Mesothelial cell of epicardium (in vitro differentiated cells): ENCODE measurements at regions not wholly inside any gene's neighbourhood (a gene's known extent, or its start where the extent isn't known, plus 50 kb on each side); places are given as distances from the start of the nearest gene placed in this dataset.
"Not testable (repeated sequence)": the region's sequence is repeated elsewhere in the genome, so short reads cannot be mapped to it uniquely, and the experiment has no call there.

Experiments
- DNase-seq, 2 experiments: peaks; one replicate each; pipeline ENCODE4 v3.0.0; 2021; ENCODE audit warnings: low spot score in 2 of 2; ENCODE audit not compliant: unreplicated experiment in 2 of 2
- H3K27ac Mint-ChIP-seq: 2 replicates; pipeline ENCODE4 v1.8.0; 2021; ENCODE audit warnings: mixed read lengths
- H3K27me3 Mint-ChIP-seq: 2 replicates; pipeline ENCODE4 v1.8.0; 2021; ENCODE audit warnings: low read depth, mixed read lengths
- H3K36me3 Mint-ChIP-seq: 2 replicates; pipeline ENCODE4 v1.8.0; 2021; ENCODE audit warnings: mixed read lengths
- H3K4me1 Mint-ChIP-seq: 2 replicates; pipeline ENCODE4 v1.8.0; 2021; ENCODE audit warnings: mixed read lengths
- H3K4me3 Mint-ChIP-seq: 2 replicates; pipeline ENCODE4 v1.8.0; 2021; ENCODE audit warnings: mild to moderate bottlenecking, moderate library complexity, mixed read lengths
- H3K9me3 Mint-ChIP-seq: 2 replicates; pipeline ENCODE4 v1.8.0; 2021; ENCODE audit warnings: mixed read lengths
- CTCF ChIP-seq: fragments of 200-600 bp; sonication (generic); IDR thresholded peaks from one replicate; pipeline ENCODE4 v1.5.0; 2021; ENCODE audit warnings: antibody characterized with exemption; ENCODE audit not compliant: unreplicated experiment

GRCh38 chrX:114221445-114221844, 362.4 kb upstream of the HTR2C start:
- no peak for DNase-seq
- no peak overlapping the region for H3K4me3 Mint-ChIP-seq
- H3K27ac Mint-ChIP-seq: no peak overlapping the region
- H3K36me3 Mint-ChIP-seq: no peaks in the 10 kb centered on the region
- H3K9me3 Mint-ChIP-seq: no peaks in the 10 kb centered on the region
- no peaks in the 10 kb centered on the region for H3K27me3 Mint-ChIP-seq
- H3K4me1 Mint-ChIP-seq: no peaks in the 10 kb centered on the region
- no peak for TF ChIP-seq CTCF

- DNase-seq: no peak
- no peaks in the 10 kb centered on the region for H3K36me3 Mint-ChIP-seq
- H3K4me3 Mint-ChIP-seq: no peak overlapping the region
- no peaks in the 10 kb centered on the region for H3K4me1 Mint-ChIP-seq
- H3K9me3 Mint-ChIP-seq: peaks cover 8% of the 10 kb centered on the region
- no peaks in the 10 kb centered on the region for H3K27me3 Mint-ChIP-seq
- H3K27ac Mint-ChIP-seq: no peak overlapping the region
- no peak for TF ChIP-seq CTCF
Observed at GRCh38 chrX:114210879-114211278, 373.0 kb upstream of the HTR2C start.

GRCh38 chrX:114201622-114202021, 382.3 kb upstream of the HTR2C start:
- no peak overlapping the region for H3K4me3 Mint-ChIP-seq
- no peaks in the 10 kb centered on the region for H3K27me3 Mint-ChIP-seq
- H3K36me3 Mint-ChIP-seq: no peaks in the 10 kb centered on the region
- peaks cover 3% of the 10 kb centered on the region for H3K9me3 Mint-ChIP-seq
- H3K4me1 Mint-ChIP-seq: no peaks in the 10 kb centered on the region
- DNase-seq: no peak
- TF ChIP-seq CTCF: no peak
- H3K27ac Mint-ChIP-seq: no peak overlapping the region

- DNase-seq: no peak
- H3K9me3 Mint-ChIP-seq: peaks cover 20% of the 10 kb centered on the region
- H3K27me3 Mint-ChIP-seq: no peaks in the 10 kb centered on the region
- no peak for TF ChIP-seq CTCF
- H3K27ac Mint-ChIP-seq: no peak overlapping the region
- H3K4me3 Mint-ChIP-seq: no peak overlapping the region
- H3K36me3 Mint-ChIP-seq: peaks cover 4% of the 10 kb centered on the region
- peaks cover 11% of the 10 kb centered on the region for H3K4me1 Mint-ChIP-seq
Observed at GRCh38 chrX:114181195-114181594, 402.7 kb upstream of the HTR2C start.

GRCh38 chrX:114178126-114178525, 405.8 kb upstream of the HTR2C start:
- H3K4me3 Mint-ChIP-seq: no peak overlapping the region
- H3K9me3 Mint-ChIP-seq: no peaks in the 10 kb centered on the region
- no peaks in the 10 kb centered on the region for H3K27me3 Mint-ChIP-seq
- DNase-seq: no peak
- H3K36me3 Mint-ChIP-seq: no peaks in the 10 kb centered on the region
- H3K4me1 Mint-ChIP-seq: peaks cover 11% of the 10 kb centered on the region
- H3K27ac Mint-ChIP-seq: no peak overlapping the region
- no peak for TF ChIP-seq CTCF

GRCh38 chrX:114167276-114167675, 416.6 kb upstream of the HTR2C start:
- not testable (repeated sequence) for H3K27me3 Mint-ChIP-seq, H3K27ac Mint-ChIP-seq, DNase-seq, H3K4me3 Mint-ChIP-seq, H3K36me3 Mint-ChIP-seq, H3K4me1 Mint-ChIP-seq
- H3K9me3 Mint-ChIP-seq: peaks cover 27% of the 10 kb centered on the region
